ENCODE measurements at regions not wholly inside any gene's neighbourhood (a gene's known extent, or its start where the extent isn't known, plus 50 kb on each side); places are given as distances from the start of the nearest gene placed in this dataset.

- peak overlapping the region; percentile 83 for H3K27ac ChIP-seq (ENCODE audit: low read depth)
- H3K4me3 ChIP-seq: peak overlapping the region; percentile 13; the same call in 1 of the 2 replicates
- Mint-ChIP-seq H3K4me3 (peak overlapping the region; percentile 35; the same call in 2 of the 3 replicates), H3K27me3 (ENCODE audit: insufficient read depth, low read depth, poor library complexity) (no peaks in the 10 kb centered on the region), H3K4me1 (peaks cover 28% of the 10 kb centered on the region), H3K27ac (peak overlapping the region; percentile 97), H3K9me3 (peaks cover 4% of the 10 kb centered on the region; the same call in 2 of the 3 replicates), H3K36me3 (ENCODE audit: low read depth) (peaks cover 7% of the 10 kb centered on the region; the same call in 2 of the 3 replicates)
- DNase-seq (ENCODE audit: low spot score): peak; percentile 48
- H3K79me2 ChIP-seq (replicated peaks; ENCODE audit: insufficient read depth): no peaks in the 10 kb centered on the region
- no peak overlapping the region for H2AFZ ChIP-seq
- H3K36me3 ChIP-seq (ENCODE audit: insufficient read depth): no peaks in the 10 kb centered on the region
- H3F3A ChIP-seq (replicated peaks; ENCODE audit: low read depth): no peaks in the 10 kb centered on the region
- H4K20me1 ChIP-seq (replicated peaks; ENCODE audit: insufficient read depth): no peaks in the 10 kb centered on the region
- H3K27me3 ChIP-seq (ENCODE audit: insufficient read depth): no peaks in the 10 kb centered on the region
- peaks cover 22% of the 10 kb centered on the region for H3K4me1 ChIP-seq (ENCODE audit: insufficient read depth)
- TF ChIP-seq NANOG (IDR thresholded peaks at IDR 0.05; ENCODE audit: borderline replicate concordance) (0 out of 2 replicates have a peak, but pooled peaks have one; percentile 21), ZNF114 (CRISPR knock-in tag; IDR thresholded peaks at IDR 0.05) (no peak)
- peak overlapping the region; percentile 48 for H3K4me2 ChIP-seq
- H3K9me2 ChIP-seq (ENCODE audit: insufficient read depth): no peaks in the 10 kb centered on the region; the same call in 1 of the 2 replicates
- ATAC-seq: peak; percentile 55
Measured at GRCh38 chr5:29524227-29524626, 1669.3 kb upstream of the CDH6 start.

GRCh38 chr5:29518176-29518575 is 1675.3 kb upstream of the CDH6 start:
- H3K9me3 Mint-ChIP-seq: no peaks in the 10 kb centered on the region
- no peak overlapping the region for H3K4me3 Mint-ChIP-seq
- H3K9me2 ChIP-seq (ENCODE audit: insufficient read depth): no peaks in the 10 kb centered on the region
- peaks cover 2% of the 10 kb centered on the region; the same call in 1 of the 2 replicates for H3K4me1 ChIP-seq (ENCODE audit: insufficient read depth)
- DNase-seq (ENCODE audit: low spot score) (no peak), ATAC-seq (no peak)
- H3K27me3 ChIP-seq (ENCODE audit: insufficient read depth): no peaks in the 10 kb centered on the region
- H3K4me2 ChIP-seq: no peak overlapping the region
- no peak for TF ChIP-seq ZNF462 (CRISPR knock-in tag; IDR thresholded peaks at IDR 0.05)
- TF ChIP-seq CTCF (conservative IDR thresholded peaks at IDR 0.05; ENCODE audit: low read depth in 2 of 2): no peak
- TF ChIP-seq NANOG (IDR thresholded peaks at IDR 0.05; ENCODE audit: borderline replicate concordance): no peak
- no peak for TF ChIP-seq REST (IDR thresholded peaks at IDR 0.05; ENCODE audit: unreplicated experiment)
- no peak for TF ChIP-seq ETS1 (IDR thresholded peaks at IDR 0.05)
- H3K27ac Mint-ChIP-seq: no peak overlapping the region
- H3K36me3 Mint-ChIP-seq (ENCODE audit: low read depth): no peaks in the 10 kb centered on the region
- no peaks in the 10 kb centered on the region for H3K27me3 Mint-ChIP-seq (ENCODE audit: insufficient read depth, low read depth, poor library complexity)
- H2AFZ ChIP-seq: no peak overlapping the region
- H3K27ac ChIP-seq (ENCODE audit: low read depth): no peak overlapping the region
- peaks cover 7% of the 10 kb centered on the region; the same call in 1 of the 3 replicates for H3K4me1 Mint-ChIP-seq
- H3K36me3 ChIP-seq (ENCODE audit: insufficient read depth): no peaks in the 10 kb centered on the region
- H3F3A ChIP-seq (replicated peaks; ENCODE audit: low read depth): no peaks in the 10 kb centered on the region
- H4K20me1 ChIP-seq (replicated peaks; ENCODE audit: insufficient read depth): no peaks in the 10 kb centered on the region
- no peaks in the 10 kb centered on the region for H3K79me2 ChIP-seq (replicated peaks; ENCODE audit: insufficient read depth)
- no peak overlapping the region for H3K4me3 ChIP-seq

All from GM23338 (cell line).